Retina (tissue), 1 donor: ENCODE measurements at regions not wholly inside any gene's neighbourhood (a gene's known extent, or its start where the extent isn't known, plus 50 kb on each side); places are given as distances from the start of the nearest gene placed in this dataset.

Experiments
- DNase-seq: peaks from one replicate; pipeline ENCODE4 v3.0.0-alpha.2; 2016

DNA sequence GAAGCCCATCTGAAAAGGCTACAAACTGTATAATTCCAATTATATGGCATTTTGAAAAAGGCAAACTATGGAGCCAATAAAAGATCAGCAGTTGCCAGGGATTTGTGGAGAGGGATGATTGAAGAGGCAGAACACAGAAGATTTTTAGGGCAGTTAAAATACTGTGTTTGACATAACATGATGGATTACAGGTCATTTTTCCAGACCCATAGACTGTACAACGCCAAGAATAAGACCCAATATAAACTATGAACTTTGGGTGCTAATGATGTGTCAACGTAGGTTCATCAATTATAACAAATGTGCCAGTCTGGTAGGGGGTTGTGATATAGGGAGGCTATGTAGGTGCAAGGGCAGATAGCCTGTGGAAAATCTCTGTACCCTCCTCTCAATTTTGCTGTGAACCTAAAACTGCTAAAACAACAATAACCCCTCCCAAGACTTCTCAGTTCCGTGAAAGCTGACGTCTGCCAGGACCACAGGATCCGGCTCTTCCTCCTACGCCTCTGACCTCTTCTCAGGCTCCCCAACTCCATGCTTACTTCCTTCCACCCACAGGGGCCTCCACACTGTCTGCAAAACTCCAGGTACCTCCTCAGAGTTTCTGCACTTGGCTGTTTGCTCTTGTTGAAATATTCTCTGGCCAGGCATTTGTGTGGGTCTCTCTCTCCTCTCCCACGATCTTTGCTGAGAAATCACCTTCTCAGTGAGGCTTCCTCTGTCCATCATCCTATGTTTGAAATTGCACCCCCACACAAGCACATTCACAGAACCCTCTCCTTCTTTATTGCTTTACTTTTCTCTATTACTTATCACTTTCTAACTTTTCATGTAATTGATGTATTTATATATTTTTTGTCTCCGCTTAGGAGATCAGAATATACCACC is 131.4 kb downstream of the BBS10 start:
- DNase-seq: no peak

DNA sequence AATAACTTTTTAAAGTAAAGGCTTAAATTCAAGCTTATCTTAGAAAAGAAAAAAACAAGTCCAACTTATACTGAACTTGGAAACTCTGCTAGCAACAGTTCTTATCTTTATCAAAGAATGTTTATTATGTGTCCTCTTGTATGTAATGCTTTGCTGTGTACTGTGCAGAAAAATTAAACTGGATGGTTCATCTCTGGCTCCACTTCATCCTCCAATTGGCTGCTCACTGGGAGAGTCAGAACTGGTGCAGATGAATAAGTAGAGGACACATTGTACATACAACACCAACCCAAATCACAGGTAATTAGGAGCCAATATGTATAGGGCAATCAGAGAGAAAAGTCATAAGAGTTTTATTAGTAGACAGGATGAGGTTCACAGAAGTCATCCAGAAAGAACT is 123.6 kb upstream of the NAP1L1 start:
- no peak for DNase-seq

DNA sequence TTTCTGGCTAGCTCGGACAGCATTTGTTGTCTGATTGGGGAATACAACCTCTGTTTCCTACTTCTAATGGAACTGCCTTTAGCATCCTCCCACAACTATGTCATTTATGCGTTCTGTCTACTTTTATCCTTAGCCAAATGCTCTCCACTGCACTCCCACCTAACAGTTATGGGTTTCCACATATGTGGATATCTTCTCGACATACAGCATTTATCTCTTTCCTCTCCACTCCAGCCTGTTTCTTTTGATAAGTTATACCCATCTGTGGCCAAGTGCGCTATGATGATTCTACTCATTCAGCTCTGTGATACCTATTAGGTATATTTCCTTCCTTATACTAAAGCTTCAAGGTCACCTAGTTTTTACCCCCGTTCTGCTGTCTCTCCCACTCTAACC is 122.2 kb upstream of the NAP1L1 start:
- no peak for DNase-seq

DNA sequence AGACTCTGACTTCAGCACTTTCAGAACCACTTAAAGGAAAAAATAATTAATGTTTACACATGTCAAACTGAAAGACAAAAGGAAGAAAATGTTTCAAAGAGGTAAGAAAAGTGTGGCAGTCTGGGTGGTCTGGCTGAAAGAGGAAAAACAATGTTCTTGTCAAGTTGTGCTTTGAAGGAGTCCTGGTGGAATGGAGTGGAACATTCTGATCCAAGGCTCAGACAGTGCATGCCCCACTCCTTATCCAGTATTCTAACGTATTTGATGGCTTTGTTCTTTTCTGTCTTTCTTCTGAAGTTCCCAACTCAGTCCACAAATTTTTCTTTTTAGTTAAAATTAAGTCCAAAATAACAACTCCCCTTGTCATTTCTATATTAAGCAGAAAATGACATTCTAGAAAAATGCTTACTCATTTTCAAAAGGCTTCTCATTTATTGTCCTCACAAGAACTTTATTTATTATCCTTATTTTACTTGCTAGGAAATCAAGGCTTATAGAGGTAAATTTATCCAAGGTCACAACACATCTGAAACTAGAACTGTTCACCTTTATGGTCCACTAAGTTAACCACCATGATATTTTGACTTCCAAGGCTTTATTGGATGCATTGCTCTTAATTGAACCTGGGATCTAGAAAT is 121.7 kb upstream of the NAP1L1 start:
- no peak for DNase-seq

DNA sequence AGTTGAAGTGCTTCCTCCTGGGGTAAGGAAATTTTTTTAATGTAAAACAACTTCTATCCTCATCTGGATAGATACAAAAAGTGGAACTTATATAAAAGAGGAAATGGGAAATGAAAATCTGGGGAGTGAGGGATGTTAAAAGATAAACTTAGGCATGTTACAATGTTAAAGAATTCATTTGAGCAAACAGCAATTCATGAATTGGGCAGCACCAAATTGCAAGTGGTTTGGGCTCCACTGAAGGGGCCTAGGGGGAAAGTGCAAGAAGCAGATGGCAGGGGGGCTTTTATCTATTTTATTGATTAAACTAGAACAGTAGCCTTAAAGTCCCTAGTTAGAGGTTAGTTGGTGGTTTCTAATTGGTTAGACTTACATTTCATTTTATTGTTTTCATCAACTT is 118.1 kb upstream of the NAP1L1 start:
- DNase-seq: no peak

DNA sequence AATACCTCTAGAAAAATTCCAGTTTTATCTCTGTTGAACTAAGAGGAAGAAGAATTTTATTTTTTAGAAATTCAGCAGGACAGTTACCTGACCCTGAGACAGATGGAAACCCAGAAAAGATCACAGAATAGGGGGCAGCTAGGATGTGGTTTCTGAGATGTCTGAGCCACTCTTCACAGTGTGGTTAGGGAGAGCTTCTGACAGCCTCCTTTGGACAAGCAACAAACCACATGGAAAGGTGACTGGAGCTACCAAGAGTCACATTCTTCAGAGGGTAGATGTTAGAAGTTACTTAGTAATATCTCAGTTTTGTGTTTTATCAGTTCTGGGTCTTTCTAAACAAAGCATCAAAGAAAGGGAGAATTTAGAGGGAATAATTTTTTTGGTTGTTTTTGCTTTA is 117.3 kb upstream of the NAP1L1 start:
- no peak for DNase-seq

DNA sequence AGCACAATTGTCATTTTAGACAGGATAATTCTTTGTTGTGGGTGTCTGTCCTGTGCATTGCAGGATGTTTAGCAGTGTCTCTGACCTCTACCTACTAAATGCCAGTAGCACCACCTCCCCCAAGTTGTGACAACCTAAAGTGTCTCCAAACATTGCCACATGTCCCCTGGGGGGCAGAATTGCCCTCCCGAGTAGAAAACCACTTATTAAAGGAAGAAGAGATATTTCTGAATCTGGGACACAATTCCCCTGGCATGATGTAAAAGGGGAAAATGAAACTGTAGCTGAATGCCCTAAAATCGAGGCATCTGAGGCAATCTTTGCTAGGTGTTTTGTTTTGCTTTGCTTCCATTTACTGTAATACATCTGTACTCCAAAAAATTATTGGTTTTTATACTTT is 116.8 kb upstream of the NAP1L1 start:
- DNase-seq: no peak

DNA sequence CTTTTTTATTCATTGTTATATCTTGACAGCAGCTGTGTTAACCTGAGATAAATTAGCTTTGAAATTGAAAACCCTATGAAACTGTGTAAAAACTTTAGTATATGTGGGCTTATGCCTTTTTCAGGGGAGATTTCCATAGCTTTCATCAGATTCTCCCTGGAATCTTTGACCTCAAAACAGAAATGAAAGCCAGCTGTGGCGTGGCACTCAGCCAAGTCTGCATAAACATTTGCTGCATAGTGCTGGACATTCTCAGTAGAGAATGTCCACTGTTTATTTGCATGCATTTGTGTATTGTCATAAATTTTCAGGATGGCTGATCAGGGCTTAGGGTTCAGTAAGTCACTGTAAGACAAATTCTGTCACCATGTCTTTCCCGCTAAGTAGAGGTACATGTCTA is 115.3 kb upstream of the NAP1L1 start:
- no peak for DNase-seq

DNA sequence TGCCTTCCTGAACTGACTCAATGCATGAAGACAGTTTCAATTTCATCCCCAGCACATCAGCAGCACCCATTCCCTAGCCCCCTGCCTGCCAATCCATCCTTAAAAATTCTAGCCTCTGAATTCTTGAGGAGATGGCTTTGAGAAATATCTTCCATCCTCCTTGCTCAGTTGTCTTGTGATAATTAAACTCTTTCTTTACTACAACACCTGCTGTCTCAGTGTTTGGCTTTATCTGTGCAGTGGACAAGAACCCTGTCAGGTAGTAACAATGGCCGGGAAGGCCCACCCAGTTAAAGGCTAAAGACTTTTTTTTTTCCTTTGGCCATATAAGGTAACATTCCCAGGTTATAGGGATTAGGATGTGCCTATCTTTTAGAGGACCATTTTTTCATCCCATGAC is 114.4 kb upstream of the NAP1L1 start:
- DNase-seq: no peak

DNA sequence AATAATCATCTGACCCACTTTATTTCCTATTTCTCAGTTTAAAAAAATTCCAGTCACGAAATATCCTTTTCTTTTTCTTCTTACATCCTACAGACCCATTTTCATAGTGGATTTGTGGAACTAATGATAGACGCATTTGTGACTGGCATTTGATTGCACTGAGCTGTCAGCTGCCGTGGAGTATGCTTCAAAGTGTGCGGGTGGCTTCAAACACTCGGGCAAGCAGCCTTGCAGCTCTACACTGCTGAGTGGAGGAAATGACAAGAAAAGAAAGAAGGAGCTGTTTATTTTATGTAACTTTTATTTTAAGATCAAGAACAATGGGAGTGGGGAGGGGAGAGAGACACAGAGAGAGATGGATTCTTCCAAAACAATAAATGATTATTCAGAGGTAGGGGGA is 112.8 kb upstream of the NAP1L1 start:
- no peak for DNase-seq

DNA sequence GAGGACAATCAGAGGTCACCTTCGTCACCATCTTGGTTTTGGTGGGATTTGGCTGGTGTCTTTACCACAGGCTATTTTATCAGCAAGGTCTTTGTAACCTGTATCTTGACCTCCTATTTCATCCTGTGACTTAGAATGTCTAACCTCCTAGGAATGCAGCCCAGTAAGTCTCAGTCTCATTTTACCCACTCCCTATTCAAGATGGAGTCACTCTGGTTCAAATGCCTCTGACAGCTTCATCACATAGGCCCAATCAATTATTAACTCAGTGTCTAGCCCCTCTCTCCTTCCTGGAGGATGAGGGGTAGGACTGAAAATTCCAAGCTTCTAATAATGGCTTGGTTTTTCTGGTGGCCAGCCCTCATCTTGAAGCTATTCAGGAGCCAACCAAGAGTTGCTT is 111.4 kb upstream of the NAP1L1 start:
- DNase-seq: no peak

DNA sequence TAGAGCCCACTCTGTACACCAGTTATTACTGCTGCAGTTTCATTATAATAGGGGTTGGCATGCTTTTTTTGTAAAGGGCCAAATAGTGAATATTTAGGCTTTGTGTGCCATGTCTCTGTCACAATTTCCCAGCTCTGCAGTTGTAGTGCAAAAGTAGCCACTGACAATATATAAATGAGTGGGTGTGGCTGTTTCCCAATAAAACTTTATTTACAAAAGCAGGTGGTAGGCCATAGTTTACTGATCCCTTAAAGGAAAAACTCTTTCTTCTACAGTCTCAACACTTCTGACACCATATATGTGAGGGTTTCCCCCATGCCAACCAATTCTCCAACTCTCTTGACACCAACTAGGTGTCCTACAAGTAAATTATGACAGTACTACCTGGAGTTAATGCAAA is 110.2 kb upstream of the NAP1L1 start:
- DNase-seq: no peak

DNA sequence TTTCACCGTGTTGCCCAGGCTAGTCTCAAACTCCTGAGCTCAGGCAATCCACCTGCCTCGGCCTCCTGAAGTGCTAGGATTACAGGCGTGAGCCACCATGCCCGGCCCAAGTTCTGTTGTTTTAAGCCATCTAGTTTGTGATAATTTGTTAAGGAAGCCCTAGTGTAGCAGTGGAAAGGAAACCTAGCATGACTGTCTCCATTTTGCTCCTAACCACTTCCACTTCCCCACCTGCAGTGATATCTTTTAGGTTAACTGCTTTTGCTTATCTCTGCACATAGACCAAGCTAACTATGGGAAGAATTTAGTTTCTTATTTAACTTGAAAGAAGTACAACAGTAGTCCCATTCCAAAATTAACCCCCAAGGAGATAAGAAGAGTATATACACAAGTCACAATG is 109.5 kb upstream of the NAP1L1 start:
- no peak for DNase-seq

DNA sequence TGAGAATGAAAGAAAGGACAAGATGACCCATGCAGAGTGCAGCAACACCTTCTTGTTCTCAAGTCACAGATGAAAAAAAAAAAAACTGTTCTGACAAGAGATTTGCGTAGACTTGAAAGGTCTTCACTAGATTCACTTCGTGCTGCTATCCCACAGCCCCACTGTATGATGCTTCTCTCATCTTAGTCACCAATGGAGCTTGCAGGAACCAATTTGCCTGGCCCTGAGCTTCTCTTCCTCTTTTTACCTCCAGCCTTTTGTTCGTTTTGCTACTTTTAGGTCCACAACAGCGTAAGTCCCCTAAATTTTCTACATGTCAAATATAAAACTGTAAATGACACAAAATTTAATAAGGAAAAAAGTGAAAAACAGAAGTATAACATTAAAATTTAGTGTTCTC is 107.9 kb upstream of the NAP1L1 start:
- DNase-seq: no peak

DNA sequence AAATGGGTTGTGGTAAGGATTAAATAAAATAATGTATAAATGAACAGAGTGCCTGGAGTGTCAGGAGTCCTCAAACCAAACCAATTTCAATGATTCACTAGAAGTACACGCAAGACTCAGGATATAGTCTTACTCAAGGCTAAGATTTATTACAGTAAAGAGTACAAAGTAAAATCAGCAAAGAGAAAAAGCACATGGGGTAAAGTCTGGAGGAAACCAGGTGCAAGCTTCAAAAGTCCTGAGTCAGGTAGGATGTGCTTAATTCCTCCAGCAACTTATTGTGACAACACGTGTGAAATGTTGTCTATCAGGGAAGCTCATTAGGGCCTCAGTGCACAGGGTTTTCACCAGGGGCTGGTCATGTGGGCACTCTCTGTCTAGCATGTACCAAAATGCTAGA is 105.8 kb upstream of the NAP1L1 start:
- DNase-seq: peak; percentile 2

DNA sequence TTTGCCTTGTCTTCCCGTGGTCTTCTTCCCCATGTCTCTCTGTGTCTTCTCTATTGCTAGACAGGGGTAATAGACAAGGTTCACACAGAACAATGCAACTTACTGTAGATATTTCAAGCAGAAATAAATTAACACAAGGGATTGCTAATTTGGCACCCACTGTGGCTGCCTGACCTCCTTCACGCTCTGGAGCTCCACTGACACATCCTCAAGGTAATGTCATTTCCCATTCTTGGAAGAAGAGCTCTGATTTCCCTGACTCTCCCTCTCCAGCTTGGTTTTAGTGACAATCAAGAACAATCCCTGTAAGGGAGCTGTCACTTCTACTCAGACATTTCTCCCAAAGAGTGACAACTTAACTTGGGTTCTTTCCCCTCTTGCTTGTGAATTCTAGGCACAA is 105.4 kb upstream of the NAP1L1 start:
- peak; percentile 18 for DNase-seq

DNA sequence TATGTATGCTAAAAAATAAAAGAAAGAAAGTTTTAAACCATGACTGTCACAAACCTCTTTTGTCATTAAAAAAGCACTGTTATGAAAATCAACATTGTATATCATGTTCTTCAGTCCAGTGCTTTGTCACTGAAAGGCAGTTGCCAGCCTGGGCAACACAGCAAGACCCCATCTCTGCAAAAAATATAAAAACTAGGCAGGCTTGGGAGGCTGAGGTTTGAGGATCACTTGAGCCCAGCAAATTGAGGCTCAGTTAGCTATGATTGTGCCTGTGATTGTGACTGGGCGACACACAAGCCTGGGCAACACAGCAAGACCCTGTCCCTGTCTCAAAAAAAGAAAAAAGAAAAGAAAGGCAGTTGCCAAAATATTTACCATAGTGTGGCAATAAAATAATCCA is 102.7 kb upstream of the NAP1L1 start:
- no peak for DNase-seq

DNA sequence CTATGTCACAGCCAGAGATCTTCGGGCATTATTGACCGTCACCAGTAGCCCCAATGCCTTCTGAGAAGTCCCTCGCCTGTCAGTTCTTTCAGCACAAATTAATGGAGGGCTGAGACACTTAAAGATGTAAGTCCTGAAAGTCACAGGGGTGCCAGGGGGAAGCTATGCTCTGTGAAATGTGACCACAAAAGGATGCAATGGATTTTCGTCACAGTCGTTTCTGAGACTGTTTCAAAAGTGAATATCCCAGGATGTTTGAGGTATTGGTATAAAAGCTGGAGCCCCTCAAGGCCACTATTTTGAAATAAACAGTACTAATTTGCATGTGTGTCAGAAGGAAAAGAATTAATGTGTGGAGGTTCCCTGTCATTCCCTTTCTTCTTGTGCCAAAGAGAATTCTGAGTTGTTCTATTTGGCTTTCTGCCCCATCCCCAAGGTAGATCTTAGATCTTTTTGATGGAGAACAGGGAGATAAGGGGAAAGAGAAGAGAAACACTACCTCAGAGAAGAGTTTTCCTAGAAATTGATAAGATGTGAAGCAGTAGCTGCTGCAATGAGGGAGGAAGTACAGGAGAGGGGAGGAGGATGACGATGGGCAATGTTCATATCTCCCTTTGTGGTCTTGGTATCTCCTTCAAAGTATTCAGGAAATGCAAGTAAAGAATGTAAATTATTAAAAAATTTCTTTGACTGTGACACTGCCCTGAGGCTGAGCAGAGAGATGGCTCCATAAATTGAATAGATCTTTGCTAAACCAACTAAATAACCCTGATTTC is 101.8 kb upstream of the NAP1L1 start:
- DNase-seq: no peak

DNA sequence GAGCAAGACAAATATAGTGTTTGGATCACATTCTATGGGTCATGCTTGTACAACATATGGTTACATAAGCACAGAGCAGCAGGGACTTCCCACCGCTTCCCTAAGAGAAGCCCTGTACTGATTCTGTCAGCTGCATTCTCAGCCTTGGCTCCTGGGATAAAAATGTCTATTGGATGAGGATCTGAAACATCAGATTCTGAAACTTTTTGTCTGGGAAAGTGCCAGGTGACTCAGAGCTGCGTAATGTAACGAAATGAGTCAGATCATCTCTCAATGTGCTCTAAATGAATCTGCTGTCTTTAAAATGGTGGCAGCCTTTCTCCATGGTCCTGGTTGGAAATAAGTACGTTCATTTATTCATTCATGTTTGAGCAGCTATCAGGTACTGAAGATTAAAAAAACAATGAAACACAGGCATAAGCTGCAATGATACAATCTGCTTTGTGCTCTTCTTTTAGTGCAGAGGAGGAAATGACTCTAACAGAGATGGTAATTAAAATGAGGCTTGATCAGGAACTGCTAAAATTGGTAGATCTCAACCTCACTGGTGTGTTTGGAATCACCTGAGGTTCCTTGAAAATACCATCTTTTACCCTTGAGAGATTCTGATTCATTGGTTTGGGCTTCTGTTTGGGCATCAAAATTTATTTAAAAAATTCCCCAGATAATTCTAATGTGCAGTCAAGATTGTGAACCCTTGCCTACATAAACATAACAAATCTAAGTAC is 99.1 kb upstream of the NAP1L1 start:
- DNase-seq: no peak

DNA sequence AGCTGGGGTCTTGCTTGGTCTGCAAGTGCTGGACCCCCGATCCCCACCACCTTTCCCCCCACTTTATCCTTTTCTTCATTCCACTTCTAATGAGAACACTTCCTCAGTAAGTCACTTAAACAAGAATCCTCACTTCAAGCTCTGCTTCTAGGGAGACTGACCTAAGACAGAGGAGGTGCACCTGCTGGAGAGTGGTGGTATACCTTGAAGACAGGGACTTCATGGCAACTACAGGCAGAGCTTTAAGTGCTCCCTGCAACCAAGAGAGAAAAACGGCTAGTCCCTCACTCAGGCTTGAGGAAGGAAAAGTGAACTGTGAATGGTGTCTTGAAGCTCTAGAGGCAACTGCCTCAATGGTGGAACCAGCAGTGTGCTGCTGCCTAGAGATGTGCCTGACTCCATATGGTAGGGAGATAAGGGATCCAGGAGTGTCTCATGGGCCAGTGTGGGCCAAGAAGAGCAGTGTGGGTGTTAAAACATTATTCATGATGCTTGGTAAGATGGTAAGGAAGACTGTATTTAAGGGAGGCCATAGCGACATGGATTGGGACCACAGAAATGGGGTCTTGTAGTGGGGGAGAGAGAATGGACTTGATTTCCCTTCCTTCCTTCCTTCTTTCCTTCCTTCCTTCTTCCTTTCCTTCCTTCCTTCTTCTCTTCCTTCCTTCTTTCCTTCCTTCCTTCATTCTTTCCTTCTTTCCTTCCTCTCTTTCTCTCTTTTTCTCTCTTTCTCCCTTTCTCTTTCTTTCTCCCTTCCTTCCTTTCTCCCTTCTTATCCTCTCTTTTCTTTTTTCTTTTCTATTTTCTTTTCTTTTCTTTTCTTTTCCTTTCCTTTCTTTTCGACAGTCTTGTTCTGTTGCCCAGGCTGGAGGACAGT is 96.2 kb upstream of the NAP1L1 start:
- no peak for DNase-seq

DNA sequence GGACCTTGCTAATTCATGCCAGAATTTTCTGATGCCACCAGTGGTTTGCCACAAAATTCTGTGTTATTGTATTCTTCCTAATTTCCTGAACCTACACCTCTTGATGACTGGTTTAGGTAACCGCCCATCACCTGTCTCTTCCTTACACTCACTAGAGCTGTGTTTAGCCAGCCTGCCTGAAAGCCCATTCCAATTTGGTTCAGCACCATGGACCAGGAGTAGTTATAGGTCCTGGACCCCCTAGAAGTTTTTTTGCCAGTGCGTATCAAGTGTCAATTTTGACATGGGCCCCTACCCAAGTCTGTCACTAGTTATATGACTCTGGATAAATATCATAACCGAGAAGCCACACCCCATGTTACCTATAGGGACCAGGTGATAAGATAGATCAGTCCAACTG is 94.0 kb upstream of the NAP1L1 start:
- DNase-seq: no peak

DNA sequence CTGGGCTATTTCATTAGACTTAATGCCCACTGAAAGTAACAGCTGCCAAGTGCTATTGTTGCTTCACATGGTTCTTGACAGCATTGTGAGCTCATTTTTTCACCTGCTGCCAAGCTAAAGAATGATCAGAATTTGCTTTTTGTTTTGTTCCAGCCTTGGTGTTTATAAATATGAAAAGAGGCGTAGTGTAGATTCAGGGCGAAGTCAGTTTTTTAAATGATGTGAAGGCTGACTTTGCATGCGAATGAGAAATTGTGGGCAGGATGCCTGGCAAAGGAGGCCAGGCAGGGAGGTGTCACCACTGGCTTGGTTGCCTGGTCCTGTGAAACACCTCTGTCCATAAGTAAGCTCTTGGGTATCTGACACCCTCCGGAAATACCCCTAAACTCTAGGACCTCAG is 93.3 kb upstream of the NAP1L1 start:
- DNase-seq: no peak
